ENCODE measurements at regions not wholly inside any gene's neighbourhood (a gene's known extent, or its start where the extent isn't known, plus 50 kb on each side); places are given as distances from the start of the nearest gene placed in this dataset.

GRCh38 chr11:95404370-95404769 is 173.4 kb upstream of the SESN3 start:
- Histone ChIP-seq H3K4ac (ENCODE audit: low read depth, low read length) (no peak overlapping the region), H3K18ac (ENCODE audit: low read depth, low read length) (no peak overlapping the region), H2AFZ (replicated peaks; ENCODE audit: low read length, poor library complexity) (no peak overlapping the region), H3K14ac (replicated peaks; ENCODE audit: low read depth, low read length) (no peak overlapping the region), H3K9me1 (ENCODE audit: insufficient read depth, low read length) (no peaks in the 10 kb centered on the region), H3K27me3 (ENCODE audit: control insufficient read depth, insufficient read depth, low read length) (no peaks in the 10 kb centered on the region), H4K8ac (ENCODE audit: low read depth in 2 of 2, low read length in 2 of 2) (no peak overlapping the region), H3K4me2 (ENCODE audit: low read depth, low read length) (no peak overlapping the region), H3K9ac (ENCODE audit: low read depth, low read length) (no peak overlapping the region), H4K91ac (ENCODE audit: insufficient read depth, low read depth, low read length) (no peak overlapping the region), H3K4me3 (ENCODE audit: insufficient read depth, low read depth, low read length) (no peak overlapping the region), H3K9me3 (ENCODE audit: control insufficient read depth, insufficient read depth, low read length) (no peaks in the 10 kb centered on the region), H3K56ac (ENCODE audit: extremely low read depth, insufficient read depth, low read length) (no peak overlapping the region), H4K5ac (ENCODE audit: low read depth, low read length) (no peak overlapping the region), H3K36me3 (ENCODE audit: control insufficient read depth, insufficient read depth, low read length) (no peaks in the 10 kb centered on the region), H3K27ac (ENCODE audit: insufficient read depth, low read length) (no peak overlapping the region), H2BK20ac (ENCODE audit: low read depth, low read length) (no peak overlapping the region), H4K20me1 (ENCODE audit: insufficient read depth, low read length) (no peaks in the 10 kb centered on the region), H2AK5ac (ENCODE audit: low read depth, low read length) (no peak overlapping the region), H2BK5ac (ENCODE audit: low read depth, low read length, poor library complexity, severe bottlenecking) (no peak overlapping the region), H2BK120ac (ENCODE audit: low read depth, low read length) (no peak overlapping the region), H2BK15ac (ENCODE audit: low read depth, low read length) (no peak overlapping the region), H3K79me1 (ENCODE audit: low read depth in 1 of 2, low read length in 2 of 2) (no peaks in the 10 kb centered on the region), H3K23ac (ENCODE audit: low read depth, low read length) (no peak overlapping the region), H2AK9ac (replicated peaks; ENCODE audit: low read depth, low read length, poor library complexity) (no peak overlapping the region), H3K4me1 (ENCODE audit: control insufficient read depth, insufficient read depth, low read length) (no peaks in the 10 kb centered on the region)
- WGBS, 2 experiments (ENCODE audit: extremely low coverage in 2 of 2, insufficient read length in 1 of 2), result 36% methylated on average over 3 of the region's 4 CpGs; no CpG with 5 or more reads in 1 of the 2 experiments
- TF ChIP-seq CEBPB (IDR thresholded peaks at IDR 0.05; ENCODE audit: low read depth, low read length), result no peak
- TF ChIP-seq USF2 (IDR thresholded peaks at IDR 0.05; ENCODE audit: low read depth, low read length), result no peak
- TF ChIP-seq MAFK (IDR thresholded peaks at IDR 0.05; ENCODE audit: low read depth, low read length), result no peak
- no peak for TF ChIP-seq MXI1 (IDR thresholded peaks at IDR 0.05; ENCODE audit: borderline replicate concordance, low read depth, low read length)
- TF ChIP-seq BHLHE40 (IDR thresholded peaks at IDR 0.05; ENCODE audit: low read depth, low read length), result no peak
- TF ChIP-seq MAZ (IDR thresholded peaks at IDR 0.05; ENCODE audit: borderline replicate concordance, low read depth, low read length), result no peak
- no peak for TF ChIP-seq FOS (IDR thresholded peaks at IDR 0.05; ENCODE audit: low read depth, low read length)
- TF ChIP-seq RFX5 (IDR thresholded peaks at IDR 0.05; ENCODE audit: low read depth, low read length), result no peak
- no peak for TF ChIP-seq SMC3 (IDR thresholded peaks at IDR 0.05; ENCODE audit: low read depth, low read length)
- no peak for TF ChIP-seq RCOR1 (IDR thresholded peaks at IDR 0.05; ENCODE audit: insufficient replicate concordance, low read length)
- no peak for TF ChIP-seq CHD1 (IDR thresholded peaks at IDR 0.05; ENCODE audit: low read depth, low read length)
- TF ChIP-seq NFE2L2 (IDR thresholded peaks at IDR 0.05; ENCODE audit: low read depth, low read length), result no peak
- no peak for TF ChIP-seq ELK1 (IDR thresholded peaks at IDR 0.05; ENCODE audit: borderline replicate concordance, low read depth, low read length)
- ChIA-PET POLR2A (ENCODE audit: unreplicated experiment) (interaction anchor here (0.6 kb wide), 1 partner anchor 52 kb away, joined by 3 read pairs; no protein-coding TSS in a partner anchor), CTCF (no interaction called here)
- BruUV-seq (replicated peaks), result no TSS peak
- DNase-seq, result no peak
- in situ Hi-C loops (cut with MboI; ENCODE audit: low sequenced_read_pairs) (no loop called here), dilution Hi-C loops (cut with HindIII; ENCODE audit: low sequenced_read_pairs, unreplicated experiment) (no loop called here), intact Hi-C loops (cut with micrococcal nuclease) (loop anchor here (10.0 kb wide), 1 partner anchor 300 kb away; no protein-coding TSS in a partner anchor)
- no peak for ATAC-seq (ENCODE audit: low read depth)

All from IMR-90 (cell line).